GM10266 (cell line): ENCODE measurements at regions not wholly inside any gene's neighbourhood (a gene's known extent, or its start where the extent isn't known, plus 50 kb on each side); places are given as distances from the start of the nearest gene placed in this dataset.

ENCODE experiments used
- DNase-seq: peaks from one replicate; pipeline ENCODE4 v3.0.0; 2012; ENCODE audit errors: extremely low spot score
- TF ChIP-seq, protein P1 (sequence below): IDR thresholded peaks from 2 replicates; pipeline ENCODE4 v1.5.1; 2012; ENCODE audit warnings: mild to moderate bottlenecking, low read depth; ENCODE audit not compliant: control insufficient read depth, insufficient read depth; ENCODE audit errors: missing control alignments

GRCh38 chr14:76924371-76925096, 98.3 kb downstream of the LRRC74A start:
- DNase-seq: no peak
- TF ChIP-seq, protein P1, sequence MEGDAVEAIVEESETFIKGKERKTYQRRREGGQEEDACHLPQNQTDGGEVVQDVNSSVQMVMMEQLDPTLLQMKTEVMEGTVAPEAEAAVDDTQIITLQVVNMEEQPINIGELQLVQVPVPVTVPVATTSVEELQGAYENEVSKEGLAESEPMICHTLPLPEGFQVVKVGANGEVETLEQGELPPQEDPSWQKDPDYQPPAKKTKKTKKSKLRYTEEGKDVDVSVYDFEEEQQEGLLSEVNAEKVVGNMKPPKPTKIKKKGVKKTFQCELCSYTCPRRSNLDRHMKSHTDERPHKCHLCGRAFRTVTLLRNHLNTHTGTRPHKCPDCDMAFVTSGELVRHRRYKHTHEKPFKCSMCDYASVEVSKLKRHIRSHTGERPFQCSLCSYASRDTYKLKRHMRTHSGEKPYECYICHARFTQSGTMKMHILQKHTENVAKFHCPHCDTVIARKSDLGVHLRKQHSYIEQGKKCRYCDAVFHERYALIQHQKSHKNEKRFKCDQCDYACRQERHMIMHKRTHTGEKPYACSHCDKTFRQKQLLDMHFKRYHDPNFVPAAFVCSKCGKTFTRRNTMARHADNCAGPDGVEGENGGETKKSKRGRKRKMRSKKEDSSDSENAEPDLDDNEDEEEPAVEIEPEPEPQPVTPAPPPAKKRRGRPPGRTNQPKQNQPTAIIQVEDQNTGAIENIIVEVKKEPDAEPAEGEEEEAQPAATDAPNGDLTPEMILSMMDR: no peak

- TF ChIP-seq, protein P1: no peak
- no peak for DNase-seq
Measured at GRCh38 chr14:76923431-76924370, 97.5 kb downstream of the LRRC74A start.

DNA sequence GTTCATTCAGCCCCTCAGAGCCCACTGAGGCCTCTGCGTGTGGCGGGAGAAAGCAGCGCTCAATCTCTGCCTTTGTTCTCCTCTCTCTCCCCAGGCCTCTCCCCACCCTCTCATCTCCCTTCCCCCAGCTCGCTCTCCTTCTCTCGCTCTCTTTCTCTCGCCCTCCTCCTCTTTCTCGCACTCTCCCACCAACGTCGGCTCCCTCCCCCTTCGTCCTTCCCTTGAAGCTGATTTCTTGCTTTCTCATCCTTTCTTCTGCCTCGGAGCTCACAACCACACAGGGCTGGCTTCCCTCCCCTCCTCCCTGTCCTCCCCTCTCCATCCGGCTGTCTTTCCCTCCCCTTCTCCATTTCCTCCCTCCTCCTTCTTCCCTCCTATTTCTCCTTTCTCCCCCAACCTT, 96.4 kb downstream of the LRRC74A start:
- TF ChIP-seq, protein P1: no peak
- DNase-seq: no peak

DNA sequence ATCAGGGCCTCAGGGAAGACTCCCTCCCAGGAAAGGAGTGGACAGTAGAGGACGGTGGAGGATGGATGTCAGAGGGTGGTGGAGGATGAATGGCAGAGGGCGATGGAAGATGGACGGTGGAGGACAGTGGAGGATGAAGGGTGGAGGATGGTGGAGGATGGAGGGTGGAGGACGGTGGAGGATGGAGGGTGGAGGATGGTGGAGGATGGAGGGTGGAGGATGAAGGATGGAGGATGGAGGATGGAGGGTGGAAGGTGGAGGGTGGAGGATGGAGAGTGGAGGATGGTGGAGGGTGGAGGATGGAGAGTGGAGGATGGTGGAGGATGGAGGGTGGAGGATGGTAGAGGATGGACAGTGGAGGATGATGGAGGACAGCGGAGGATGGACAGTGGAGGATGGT, 95.9 kb downstream of the LRRC74A start:
- DNase-seq: no peak
- TF ChIP-seq, protein P1: no peak

GRCh38 chr14:76921088-76921399, 94.8 kb downstream of the LRRC74A start:
- TF ChIP-seq, protein P1: no peak
- no peak for DNase-seq

- no peak for DNase-seq
- TF ChIP-seq, protein P1: no peak
Measured at GRCh38 chr14:76920331-76921087, 94.3 kb downstream of the LRRC74A start.
